GM23338 (cell line): ENCODE measurements at regions not wholly inside any gene's neighbourhood (a gene's known extent, or its start where the extent isn't known, plus 50 kb on each side); places are given as distances from the start of the nearest gene placed in this dataset.

Experiments used
- ATAC-seq: fragments of 200-7000 bp; cut with Tn5 transposase; 3 replicates; pipeline ENCODE4 v1.9.1; 2020
- DNase-seq: peaks from one replicate; pipeline ENCODE4 v3.0.0-alpha.2; 2015; ENCODE audit warnings: low spot score
- H2AFZ ChIP-seq: fragments of 200-600 bp; sonication (generic); 2 replicates; pipeline ENCODE4 v1.8.0; 2016; ENCODE audit warnings: antibody characterized with exemption, mild to moderate bottlenecking, moderate library complexity
- H3F3A ChIP-seq: fragments of 200-600 bp; sonication (generic); replicated peaks from 2 replicates; pipeline ENCODE4 v1.8.0; 2017; ENCODE audit warnings: antibody characterized with exemption, mixed run types, low read depth
- H3K27ac ChIP-seq: fragments of 200-600 bp; sonication (generic); 2 replicates; pipeline ENCODE4 v1.6.1; 2016; ENCODE audit warnings: low read depth
- H3K27me3 ChIP-seq: fragments of 200-600 bp; sonication (generic); 2 replicates; pipeline ENCODE4 v1.8.0; 2016; ENCODE audit warnings: mild to moderate bottlenecking, mixed run types, moderate library complexity; ENCODE audit not compliant: insufficient read depth
- H3K36me3 ChIP-seq: fragments of 200-600 bp; sonication (generic); 2 replicates; pipeline ENCODE4 v1.8.0; 2016; ENCODE audit warnings: mild to moderate bottlenecking; ENCODE audit not compliant: insufficient read depth
- H3K4me1 ChIP-seq: fragments of 200-600 bp; sonication (generic); 2 replicates; pipeline ENCODE4 v1.8.0; 2016; ENCODE audit warnings: mild to moderate bottlenecking, moderate library complexity; ENCODE audit not compliant: insufficient read depth
- H3K4me2 ChIP-seq: fragments of 200-600 bp; sonication (generic); 2 replicates; pipeline ENCODE4 v1.7.1; 2017; ENCODE audit warnings: mixed run types
- H3K4me3 ChIP-seq: fragments of 200-600 bp; sonication (generic); 2 replicates; pipeline ENCODE4 v1.6.1; 2016; ENCODE audit warnings: mixed run types
- H3K79me2 ChIP-seq: fragments of 200-600 bp; sonication (generic); replicated peaks from 2 replicates; pipeline ENCODE4 v1.8.0; 2017; ENCODE audit warnings: mild to moderate bottlenecking; ENCODE audit not compliant: insufficient read depth
- H3K9me2 ChIP-seq: fragments of 200-600 bp; sonication (generic); 2 replicates; pipeline ENCODE4 v1.8.0; 2017; ENCODE audit not compliant: insufficient read depth
- H4K20me1 ChIP-seq: fragments of 200-600 bp; sonication (generic); replicated peaks from 2 replicates; pipeline ENCODE4 v1.8.0; 2017; ENCODE audit warnings: mild to moderate bottlenecking; ENCODE audit not compliant: insufficient read depth
- H3K27ac Mint-ChIP-seq: 2 replicates; pipeline ENCODE4 v1.8.0; 2020; ENCODE audit warnings: inconsistent platforms, mild to moderate bottlenecking, moderate library complexity, mixed read lengths
- H3K27me3 Mint-ChIP-seq: 3 replicates; pipeline ENCODE4 v1.8.0; 2022; ENCODE audit warnings: low read depth, mild to moderate bottlenecking, moderate library complexity, mixed read lengths, inconsistent platforms; ENCODE audit not compliant: insufficient read depth, poor library complexity
- H3K36me3 Mint-ChIP-seq: 3 replicates; pipeline ENCODE4 v1.8.0; 2021; ENCODE audit warnings: low read depth, mild to moderate bottlenecking, inconsistent platforms, moderate library complexity, mixed read lengths
- H3K4me1 Mint-ChIP-seq: 3 replicates; pipeline ENCODE4 v1.8.0; 2020; ENCODE audit warnings: mild to moderate bottlenecking, inconsistent platforms, mixed read lengths
- H3K4me3 Mint-ChIP-seq: 3 replicates; pipeline ENCODE4 v1.8.0; 2021; ENCODE audit warnings: moderate library complexity, mild to moderate bottlenecking, inconsistent platforms, mixed read lengths
- H3K9me3 Mint-ChIP-seq: 3 replicates; pipeline ENCODE4 v1.8.0; 2020; ENCODE audit warnings: moderate library complexity, mild to moderate bottlenecking, inconsistent platforms, mixed read lengths
- CREB1 ChIP-seq: fragments of 250-450 bp; sonication (Bioruptor Pico); IDR thresholded peaks from 2 replicates; pipeline ENCODE4 v1.5.0; 2020; ENCODE audit warnings: low read depth, mild to moderate bottlenecking, moderate library complexity
- JUNB ChIP-seq: IDR thresholded peaks from one replicate; pipeline ENCODE4 v1.6.1; 2016; ENCODE audit warnings: antibody characterized with exemption; ENCODE audit not compliant: unreplicated experiment
- NANOG ChIP-seq: IDR thresholded peaks from 2 replicates; pipeline ENCODE4 v1.6.1; 2016; ENCODE audit warnings: antibody characterized with exemption, borderline replicate concordance
- POLR2AphosphoS5 ChIP-seq: IDR thresholded peaks from 2 replicates; pipeline ENCODE4 v1.6.1; 2016; ENCODE audit warnings: antibody characterized with exemption, low read depth
- STAT1 ChIP-seq: IDR thresholded peaks from one replicate; pipeline ENCODE4 v1.6.1; 2016; ENCODE audit warnings: antibody characterized with exemption; ENCODE audit not compliant: unreplicated experiment
- ZNF114 ChIP-seq: fragments of 250-450 bp; sonication (Bioruptor Pico); IDR thresholded peaks from 2 replicates; pipeline ENCODE4 v1.5.0; 2020; ENCODE audit warnings: mild to moderate bottlenecking, moderate library complexity
- ZNF331 ChIP-seq: fragments of 250-450 bp; sonication (Bioruptor Pico); IDR thresholded peaks from 2 replicates; pipeline ENCODE4 v1.5.0; 2020; ENCODE audit warnings: low read depth, mild to moderate bottlenecking, moderate library complexity
- TF ChIP-seq, protein P1 (sequence below): IDR thresholded peaks from 2 replicates; pipeline ENCODE4 v1.6.1; 2016; ENCODE audit warnings: antibody characterized with exemption
- TF ChIP-seq, protein P2 (sequence below): IDR thresholded peaks from one replicate; pipeline ENCODE4 v1.6.1; 2018; ENCODE audit warnings: antibody characterized with exemption; ENCODE audit not compliant: unreplicated experiment

- H2AFZ ChIP-seq = no peak overlapping the region
- ATAC-seq = no peak
Measured at GRCh38 chr5:96066386-96066719, 104.7 kb upstream of the ELL2 start.

DNA sequence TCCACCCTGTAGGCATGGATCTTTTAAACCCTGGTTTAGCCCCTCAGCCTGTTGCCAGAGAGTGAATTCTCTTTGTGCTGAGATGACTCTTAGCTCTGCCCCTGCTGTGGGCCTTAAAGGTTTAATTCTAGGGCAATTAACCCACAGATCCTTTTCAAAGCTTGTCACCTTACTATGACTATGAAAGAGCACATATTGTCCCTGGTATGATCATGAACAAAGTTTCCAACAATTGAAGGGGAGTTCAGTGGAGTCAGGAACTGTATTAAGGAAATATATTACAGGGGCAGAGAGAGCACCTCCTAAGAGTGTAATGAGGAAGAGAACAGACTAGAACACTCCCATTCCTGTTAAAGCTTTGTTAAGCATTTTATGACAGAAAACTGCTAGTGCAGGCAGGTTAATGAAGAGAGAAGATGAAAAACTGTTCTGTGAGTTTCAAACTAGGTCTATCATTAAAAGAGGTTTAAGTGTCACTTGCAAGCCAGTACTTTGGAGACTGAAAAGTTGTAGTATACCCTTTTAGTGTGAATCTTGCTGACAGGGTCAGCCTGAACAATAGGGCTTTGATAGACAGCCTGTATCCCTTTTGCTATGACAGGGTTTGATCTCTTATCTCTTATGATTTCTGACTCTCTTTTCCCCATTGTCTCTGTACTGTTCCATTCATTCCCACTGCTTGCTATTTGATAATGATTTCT lies 104.2 kb upstream of the ELL2 start:
- no peak overlapping the region for H3K27ac Mint-ChIP-seq
- Histone ChIP-seq H3K4me3 (no peak overlapping the region), H3K79me2 (no peaks in the 10 kb centered on the region), H3K4me1 (peaks cover 4% of the 10 kb centered on the region; the same call in 1 of the 2 replicates), H2AFZ (no peak overlapping the region), H4K20me1 (no peaks in the 10 kb centered on the region), H3F3A (no peaks in the 10 kb centered on the region), H3K4me2 (0 out of 2 replicates have a peak overlapping the region, but pooled peaks have one; percentile 17), H3K27me3 (no peaks in the 10 kb centered on the region), H3K9me2 (0 out of 2 replicates have a peak, but pooled peaks cover 10% of the 10 kb centered on the region), H3K27ac (no peak overlapping the region), H3K36me3 (no peaks in the 10 kb centered on the region)
- ATAC-seq (peak; percentile 96), DNase-seq (peak; percentile 30)
- H3K36me3 Mint-ChIP-seq = no peaks in the 10 kb centered on the region
- H3K4me1 Mint-ChIP-seq = peaks cover 7% of the 10 kb centered on the region
- peaks cover 2% of the 10 kb centered on the region for H3K27me3 Mint-ChIP-seq
- H3K4me3 Mint-ChIP-seq = no peak overlapping the region
- TF ChIP-seq NANOG = 0 out of 2 replicates have a peak, but pooled peaks have one; percentile 29
- TF ChIP-seq, protein P1, sequence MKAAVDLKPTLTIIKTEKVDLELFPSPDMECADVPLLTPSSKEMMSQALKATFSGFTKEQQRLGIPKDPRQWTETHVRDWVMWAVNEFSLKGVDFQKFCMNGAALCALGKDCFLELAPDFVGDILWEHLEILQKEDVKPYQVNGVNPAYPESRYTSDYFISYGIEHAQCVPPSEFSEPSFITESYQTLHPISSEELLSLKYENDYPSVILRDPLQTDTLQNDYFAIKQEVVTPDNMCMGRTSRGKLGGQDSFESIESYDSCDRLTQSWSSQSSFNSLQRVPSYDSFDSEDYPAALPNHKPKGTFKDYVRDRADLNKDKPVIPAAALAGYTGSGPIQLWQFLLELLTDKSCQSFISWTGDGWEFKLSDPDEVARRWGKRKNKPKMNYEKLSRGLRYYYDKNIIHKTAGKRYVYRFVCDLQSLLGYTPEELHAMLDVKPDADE = no peak
- no peaks in the 10 kb centered on the region for H3K9me3 Mint-ChIP-seq

More at GRCh38 chr5:96066386-96066719, 104.7 kb upstream of the ELL2 start:
- Mint-ChIP-seq H3K36me3 (no peaks in the 10 kb centered on the region), H3K4me1 (peaks cover 7% of the 10 kb centered on the region), H3K27me3 (peaks cover 1% of the 10 kb centered on the region), H3K9me3 (no peaks in the 10 kb centered on the region), H3K4me3 (no peak overlapping the region), H3K27ac (no peak overlapping the region)
- no peak overlapping the region for H3K4me2 ChIP-seq
- TF ChIP-seq POLR2AphosphoS5 (no peak), NANOG (no peak), STAT1 (no peak), ZNF114 (no peak)
- TF ChIP-seq, protein P1 = no peak
- H3K4me1 ChIP-seq = peaks cover 4% of the 10 kb centered on the region; the same call in 1 of the 2 replicates
- H3K36me3 ChIP-seq = no peaks in the 10 kb centered on the region
- 0 out of 2 replicates have a peak, but pooled peaks cover 10% of the 10 kb centered on the region for H3K9me2 ChIP-seq
- DNase-seq = no peak
- H3K79me2 ChIP-seq = no peaks in the 10 kb centered on the region
- H3K27ac ChIP-seq = no peak overlapping the region
- H3K27me3 ChIP-seq = no peaks in the 10 kb centered on the region
- H3F3A ChIP-seq = no peaks in the 10 kb centered on the region
- no peaks in the 10 kb centered on the region for H4K20me1 ChIP-seq
- H3K4me3 ChIP-seq = no peak overlapping the region

DNA sequence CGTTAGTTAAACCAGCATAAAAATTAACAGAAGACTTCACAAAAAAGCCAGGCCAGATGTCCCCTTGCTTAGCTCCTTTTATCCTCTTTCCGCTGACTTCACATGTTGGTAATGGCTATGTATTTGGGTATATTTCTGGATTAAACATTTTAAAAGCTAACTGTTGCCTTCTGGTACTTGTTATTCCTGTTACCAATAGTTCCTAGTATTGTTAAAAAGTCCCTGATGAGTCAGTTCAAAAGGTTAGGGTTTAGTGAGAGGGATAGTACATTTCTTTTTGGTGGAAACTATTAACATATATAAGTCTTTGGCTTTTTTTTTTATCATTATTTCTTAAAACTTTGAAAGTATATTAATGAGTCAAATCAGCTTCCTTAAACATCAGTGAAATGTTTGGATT lies 103.2 kb upstream of the ELL2 start:
- H3K27ac ChIP-seq = no peak overlapping the region
- H3K4me2 ChIP-seq = no peak overlapping the region
- H2AFZ ChIP-seq = no peak overlapping the region
- H3K36me3 ChIP-seq = no peaks in the 10 kb centered on the region
- no peaks in the 10 kb centered on the region for H3K36me3 Mint-ChIP-seq
- TF ChIP-seq ZNF331 (CRISPR knock-in tag) (no peak), JUNB (no peak), STAT1 (no peak), ZNF114 (no peak), CREB1 (CRISPR knock-in tag) (no peak)
- TF ChIP-seq, protein P2, sequence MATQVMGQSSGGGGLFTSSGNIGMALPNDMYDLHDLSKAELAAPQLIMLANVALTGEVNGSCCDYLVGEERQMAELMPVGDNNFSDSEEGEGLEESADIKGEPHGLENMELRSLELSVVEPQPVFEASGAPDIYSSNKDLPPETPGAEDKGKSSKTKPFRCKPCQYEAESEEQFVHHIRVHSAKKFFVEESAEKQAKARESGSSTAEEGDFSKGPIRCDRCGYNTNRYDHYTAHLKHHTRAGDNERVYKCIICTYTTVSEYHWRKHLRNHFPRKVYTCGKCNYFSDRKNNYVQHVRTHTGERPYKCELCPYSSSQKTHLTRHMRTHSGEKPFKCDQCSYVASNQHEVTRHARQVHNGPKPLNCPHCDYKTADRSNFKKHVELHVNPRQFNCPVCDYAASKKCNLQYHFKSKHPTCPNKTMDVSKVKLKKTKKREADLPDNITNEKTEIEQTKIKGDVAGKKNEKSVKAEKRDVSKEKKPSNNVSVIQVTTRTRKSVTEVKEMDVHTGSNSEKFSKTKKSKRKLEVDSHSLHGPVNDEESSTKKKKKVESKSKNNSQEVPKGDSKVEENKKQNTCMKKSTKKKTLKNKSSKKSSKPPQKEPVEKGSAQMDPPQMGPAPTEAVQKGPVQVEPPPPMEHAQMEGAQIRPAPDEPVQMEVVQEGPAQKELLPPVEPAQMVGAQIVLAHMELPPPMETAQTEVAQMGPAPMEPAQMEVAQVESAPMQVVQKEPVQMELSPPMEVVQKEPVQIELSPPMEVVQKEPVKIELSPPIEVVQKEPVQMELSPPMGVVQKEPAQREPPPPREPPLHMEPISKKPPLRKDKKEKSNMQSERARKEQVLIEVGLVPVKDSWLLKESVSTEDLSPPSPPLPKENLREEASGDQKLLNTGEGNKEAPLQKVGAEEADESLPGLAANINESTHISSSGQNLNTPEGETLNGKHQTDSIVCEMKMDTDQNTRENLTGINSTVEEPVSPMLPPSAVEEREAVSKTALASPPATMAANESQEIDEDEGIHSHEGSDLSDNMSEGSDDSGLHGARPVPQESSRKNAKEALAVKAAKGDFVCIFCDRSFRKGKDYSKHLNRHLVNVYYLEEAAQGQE = no peak
- TF ChIP-seq, protein P1 = no peak
- no peaks in the 10 kb centered on the region for H3F3A ChIP-seq
- H3K27ac Mint-ChIP-seq = no peak overlapping the region
- peaks cover 2% of the 10 kb centered on the region for H3K27me3 Mint-ChIP-seq
- H3K9me2 ChIP-seq = 0 out of 2 replicates have a peak, but pooled peaks cover 14% of the 10 kb centered on the region
- H3K4me3 ChIP-seq = no peak overlapping the region
- peaks cover 7% of the 10 kb centered on the region for H3K4me1 Mint-ChIP-seq
- H4K20me1 ChIP-seq = no peaks in the 10 kb centered on the region
- peaks cover 4% of the 10 kb centered on the region; the same call in 1 of the 2 replicates for H3K4me1 ChIP-seq
- H3K79me2 ChIP-seq = no peaks in the 10 kb centered on the region
- no peaks in the 10 kb centered on the region for H3K27me3 ChIP-seq
- no peaks in the 10 kb centered on the region for H3K9me3 Mint-ChIP-seq
- no peak overlapping the region for H3K4me3 Mint-ChIP-seq
- DNase-seq (no peak), ATAC-seq (no peak)
